ENCODE measurements at regions not wholly inside any gene's neighbourhood (a gene's known extent, or its start where the extent isn't known, plus 50 kb on each side); places are given as distances from the start of the nearest gene placed in this dataset.

GRCh38 chr18:1760901-1761300 is 810.4 kb downstream of the METTL4 start:
- TF ChIP-seq EZH2 (IDR thresholded peaks at IDR 0.05) (no peak), POLR2AphosphoS5 (IDR thresholded peaks at IDR 0.05; ENCODE audit: borderline replicate concordance, low read depth, low read length) (no peak)
